GM13976 (cell line): ENCODE measurements at regions not wholly inside any gene's neighbourhood (a gene's known extent, or its start where the extent isn't known, plus 50 kb on each side); places are given as distances from the start of the nearest gene placed in this dataset.
"Not testable (repeated sequence)": the region's sequence is repeated elsewhere in the genome, so short reads cannot be mapped to it uniquely, and the experiment has no call there.

ENCODE experiments used
- DNase-seq: peaks from one replicate; pipeline ENCODE4 v3.0.0; 2012; ENCODE audit warnings: low spot score
- CTCF ChIP-seq: IDR thresholded peaks from 2 replicates; pipeline ENCODE4 v1.5.1; 2012; ENCODE audit warnings: borderline replicate concordance, mild to moderate bottlenecking; ENCODE audit not compliant: insufficient read depth; ENCODE audit errors: extremely low read depth, missing control alignments, control extremely low read depth
- in situ Hi-C: fragments of 300-500 bp; cut with MboI; formaldehyde crosslinking; loops from one replicate; pipeline ENCODE4 v1.12.0; 2022; ENCODE audit warnings: low sequenced_read_pairs, mixed read lengths, inconsistent platforms; ENCODE audit not compliant: unreplicated experiment

DNA sequence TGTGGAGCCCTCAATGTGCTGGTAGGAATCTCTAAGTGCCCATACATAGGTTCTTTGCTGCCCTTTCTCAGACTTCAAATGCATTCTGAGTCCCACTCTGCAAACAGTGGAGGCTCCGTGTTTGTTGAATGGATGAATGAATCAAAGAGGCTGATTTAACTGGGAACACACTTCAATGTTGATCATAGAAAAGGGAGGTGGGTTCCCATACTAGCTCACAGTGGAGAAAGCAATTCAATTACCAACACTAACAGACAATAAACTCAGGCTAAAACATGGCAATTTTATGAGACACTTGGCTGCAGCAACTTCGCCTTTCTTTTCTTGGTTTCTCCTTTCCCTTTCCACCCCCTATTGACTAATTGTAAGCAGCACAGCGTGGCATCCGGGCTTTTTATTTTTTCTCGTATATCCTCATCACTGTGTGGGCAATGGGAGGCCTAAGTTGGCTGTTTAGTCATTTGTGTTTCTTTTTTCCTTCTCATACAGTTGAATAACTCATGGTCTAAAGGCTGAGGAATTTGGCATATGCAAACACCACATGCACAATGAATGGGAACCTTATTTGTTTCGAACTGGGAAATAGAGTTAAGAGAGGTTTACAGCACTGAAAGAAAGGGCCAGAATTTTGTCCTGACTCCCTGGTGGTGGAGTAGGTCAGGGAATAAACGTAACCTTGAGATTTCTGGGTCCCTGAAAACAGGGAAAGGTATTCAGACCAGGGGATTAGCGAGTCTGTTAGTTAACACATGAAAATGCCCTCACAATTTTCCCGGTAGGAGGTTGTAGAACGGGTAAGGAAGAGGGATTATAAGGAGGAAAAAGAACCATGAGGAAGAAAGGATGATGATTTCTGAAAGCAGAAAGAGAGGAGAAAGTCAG, 858.5 kb downstream of the KCNMA1 start:
- in situ Hi-C loops: no loop called here
- DNase-seq: no peak
- no peak for TF ChIP-seq CTCF

- TF ChIP-seq CTCF: no peak
- in situ Hi-C loops: no loop called here
- DNase-seq: no peak
Measured at GRCh38 chr10:76774987-76775603, 862.5 kb downstream of the KCNMA1 start.

DNA sequence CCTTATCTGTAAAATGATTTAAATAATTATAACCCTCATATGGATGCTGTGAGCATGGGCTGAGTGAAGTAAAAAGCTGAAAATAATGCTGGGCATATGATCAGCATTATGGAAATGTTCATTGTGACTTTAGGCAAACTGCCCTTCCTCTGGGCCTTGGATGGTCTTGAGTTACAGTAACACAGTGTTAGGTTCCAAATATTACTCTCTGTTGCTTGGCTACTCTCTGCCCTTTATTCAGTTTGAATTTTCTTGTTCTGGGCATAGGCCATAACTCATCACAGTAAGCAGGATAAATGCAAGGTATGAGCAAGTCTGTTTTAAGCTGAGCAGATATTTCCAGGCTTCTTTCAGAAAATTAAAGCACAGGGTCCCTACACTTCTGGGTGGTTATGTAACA, 868.0 kb downstream of the KCNMA1 start:
- TF ChIP-seq CTCF: no peak
- no peak for DNase-seq
- in situ Hi-C loops: no loop called here

GRCh38 chr10:76769161-76769560, 868.4 kb downstream of the KCNMA1 start:
- in situ Hi-C loops: no loop called here
- no peak for TF ChIP-seq CTCF
- no peak for DNase-seq

- TF ChIP-seq CTCF: no peak
- in situ Hi-C loops: no loop called here
- no peak for DNase-seq
Measured at GRCh38 chr10:76766682-76767081, 870.9 kb downstream of the KCNMA1 start.

- in situ Hi-C loops, DNase-seq: not testable (repeated sequence)
Measured at GRCh38 chr10:76764921-76765320, 872.7 kb downstream of the KCNMA1 start.

- in situ Hi-C loops: no loop called here
- no peak for TF ChIP-seq CTCF
- DNase-seq: no peak
Measured at GRCh38 chr10:76764177-76764576, 873.4 kb downstream of the KCNMA1 start.
